Activated CD8-positive, alpha-beta T cell treated with anti-CD3 and anti-CD28 coated beads for 36 hours (primary cell): ENCODE measurements at regions not wholly inside any gene's neighbourhood (a gene's known extent, or its start where the extent isn't known, plus 50 kb on each side); places are given as distances from the start of the nearest gene placed in this dataset.

Experiments
- ATAC-seq: fragments of 200-7000 bp; cut with Tn5 transposase; one replicate; pipeline ENCODE4 v1.10.0; 2021; ENCODE audit warnings: mild to moderate bottlenecking, moderate library complexity
- CTCF ChIA-PET: fragments of 350-600 bp; sonication (Branson Sonifier 250); formaldehyde crosslinking; loops from one replicate; lab custom pipeline; 2021; ENCODE audit warnings: antibody characterized with exemption; lab: Charles Lee
- POLR2A ChIA-PET: fragments of 350-600 bp; sonication (Branson Sonifier 250); formaldehyde crosslinking; loops from one replicate; lab custom pipeline; 2021; ENCODE audit warnings: antibody characterized with exemption; lab: Charles Lee
- DNase-seq: peaks from one replicate; pipeline ENCODE4 v3.0.0-alpha.2; 2020
- H3K27ac Mint-ChIP-seq: one replicate; pipeline ENCODE4 v1.8.0; 2021; ENCODE audit warnings: mild to moderate bottlenecking, mixed read lengths
- H3K27me3 Mint-ChIP-seq: one replicate; pipeline ENCODE4 v1.8.0; 2021; ENCODE audit warnings: mixed read lengths
- H3K36me3 Mint-ChIP-seq: one replicate; pipeline ENCODE4 v1.8.0; 2021; ENCODE audit warnings: low read depth, mixed read lengths
- H3K4me1 Mint-ChIP-seq: one replicate; pipeline ENCODE4 v1.8.0; 2021; ENCODE audit warnings: low read depth, mixed read lengths
- H3K4me3 Mint-ChIP-seq: one replicate; pipeline ENCODE4 v1.8.0; 2021; ENCODE audit warnings: mild to moderate bottlenecking, moderate library complexity, mixed read lengths
- H3K9me3 Mint-ChIP-seq: one replicate; pipeline ENCODE4 v1.8.0; 2021; ENCODE audit warnings: mixed read lengths
- intact Hi-C: fragments of 100-400 bp; cut with micrococcal nuclease; formaldehyde crosslinking; loops from one replicate; pipeline ENCODE4 v1.10.0; 2022
- TF ChIP-seq, protein P1 (sequence below): fragments of 200-600 bp; IDR thresholded peaks from one replicate; pipeline ENCODE4 v1.8.0; 2022; ENCODE audit warnings: antibody characterized with exemption, mild to moderate bottlenecking

DNA sequence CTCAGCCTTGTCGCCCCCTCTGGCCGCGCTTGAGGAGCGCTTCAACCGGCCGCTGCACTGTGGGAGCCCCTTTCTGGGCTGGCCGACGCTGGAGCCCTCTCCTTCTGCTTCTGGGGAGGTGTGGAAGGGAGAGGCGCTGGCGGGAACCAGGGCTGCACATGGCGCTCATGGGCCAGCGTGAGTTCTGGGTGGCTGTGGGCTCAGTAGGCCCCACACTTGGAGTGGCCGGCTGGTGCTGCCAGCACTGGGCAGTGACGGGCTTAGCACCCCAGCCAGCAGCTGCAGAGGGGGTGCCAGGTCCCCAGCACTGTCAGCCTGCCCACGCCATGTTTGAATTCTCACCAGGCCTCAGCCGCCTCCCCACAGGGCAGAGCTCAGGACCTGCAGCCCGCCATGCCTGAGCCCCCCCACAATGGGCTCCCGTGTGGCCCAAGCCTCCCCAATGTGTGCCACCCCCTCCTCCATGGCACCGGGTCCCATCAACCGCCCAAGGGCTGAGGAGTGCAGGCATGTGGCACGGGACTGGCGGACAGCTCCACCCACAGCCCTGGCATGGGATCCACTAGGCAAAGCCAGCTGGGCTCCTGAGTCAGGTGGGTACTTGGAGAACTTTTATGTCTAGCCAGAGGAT lies 615.2 kb downstream of the TRIML1 start:
- POLR2A ChIA-PET: no interaction called here
- no peak overlapping the region for H3K27ac Mint-ChIP-seq
- no peaks in the 10 kb centered on the region for H3K27me3 Mint-ChIP-seq
- H3K4me3 Mint-ChIP-seq: no peak overlapping the region
- DNase-seq (no peak), ATAC-seq (no peak)
- TF ChIP-seq, protein P1, sequence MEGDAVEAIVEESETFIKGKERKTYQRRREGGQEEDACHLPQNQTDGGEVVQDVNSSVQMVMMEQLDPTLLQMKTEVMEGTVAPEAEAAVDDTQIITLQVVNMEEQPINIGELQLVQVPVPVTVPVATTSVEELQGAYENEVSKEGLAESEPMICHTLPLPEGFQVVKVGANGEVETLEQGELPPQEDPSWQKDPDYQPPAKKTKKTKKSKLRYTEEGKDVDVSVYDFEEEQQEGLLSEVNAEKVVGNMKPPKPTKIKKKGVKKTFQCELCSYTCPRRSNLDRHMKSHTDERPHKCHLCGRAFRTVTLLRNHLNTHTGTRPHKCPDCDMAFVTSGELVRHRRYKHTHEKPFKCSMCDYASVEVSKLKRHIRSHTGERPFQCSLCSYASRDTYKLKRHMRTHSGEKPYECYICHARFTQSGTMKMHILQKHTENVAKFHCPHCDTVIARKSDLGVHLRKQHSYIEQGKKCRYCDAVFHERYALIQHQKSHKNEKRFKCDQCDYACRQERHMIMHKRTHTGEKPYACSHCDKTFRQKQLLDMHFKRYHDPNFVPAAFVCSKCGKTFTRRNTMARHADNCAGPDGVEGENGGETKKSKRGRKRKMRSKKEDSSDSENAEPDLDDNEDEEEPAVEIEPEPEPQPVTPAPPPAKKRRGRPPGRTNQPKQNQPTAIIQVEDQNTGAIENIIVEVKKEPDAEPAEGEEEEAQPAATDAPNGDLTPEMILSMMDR: no peak
- CTCF ChIA-PET: no interaction called here
- peaks cover 19% of the 10 kb centered on the region for H3K9me3 Mint-ChIP-seq
- intact Hi-C loops: no loop called here
- no peaks in the 10 kb centered on the region for H3K4me1 Mint-ChIP-seq
- no peaks in the 10 kb centered on the region for H3K36me3 Mint-ChIP-seq

DNA sequence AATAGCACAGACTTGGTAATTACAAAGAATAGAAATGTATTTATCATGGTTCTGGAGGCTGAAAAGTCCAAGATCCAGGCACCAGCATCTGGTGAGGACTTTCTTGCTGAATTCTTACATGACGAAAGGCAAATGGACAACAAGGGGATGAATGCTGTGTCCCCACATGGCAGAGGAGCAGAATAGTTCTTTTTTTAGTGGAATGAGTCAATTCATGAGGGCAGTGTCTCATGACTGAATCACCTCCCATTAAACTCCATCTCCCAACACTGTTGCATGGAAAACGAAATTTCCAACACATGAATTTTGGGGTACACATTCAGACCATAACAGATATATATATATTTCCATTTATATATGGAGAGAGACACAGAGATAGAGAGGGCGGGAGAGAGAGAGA lies 628.3 kb downstream of the TRIML1 start:
- H3K9me3 Mint-ChIP-seq: peaks cover 21% of the 10 kb centered on the region

DNA sequence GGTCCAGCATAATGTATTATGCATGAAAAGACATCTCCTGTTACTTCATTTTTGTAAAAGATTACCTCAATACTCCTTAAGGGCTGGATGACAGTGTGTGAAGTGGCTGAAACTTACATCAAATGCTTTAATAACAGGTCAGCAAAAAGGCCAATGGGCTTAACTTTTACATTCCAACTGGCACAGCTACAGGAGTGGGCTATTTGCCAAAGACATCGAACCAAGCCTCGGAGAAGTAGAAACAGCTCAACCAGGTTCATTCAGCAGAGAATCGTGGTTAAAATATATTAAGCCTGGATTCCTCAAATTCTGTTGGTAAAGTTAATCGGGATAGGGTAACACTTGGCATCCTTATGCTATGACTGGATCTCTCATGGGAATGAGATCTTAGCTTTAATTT lies 639.7 kb downstream of the TRIML1 start:
- H3K27ac Mint-ChIP-seq: no peak overlapping the region
- ATAC-seq (no peak), DNase-seq (no peak)
- CTCF ChIA-PET: no interaction called here
- POLR2A ChIA-PET: no interaction called here
- TF ChIP-seq, protein P1: no peak
- no peaks in the 10 kb centered on the region for H3K4me1 Mint-ChIP-seq
- H3K9me3 Mint-ChIP-seq: peaks cover 7% of the 10 kb centered on the region
- intact Hi-C loops: no loop called here
- H3K27me3 Mint-ChIP-seq: no peaks in the 10 kb centered on the region
- H3K36me3 Mint-ChIP-seq: no peaks in the 10 kb centered on the region
- no peak overlapping the region for H3K4me3 Mint-ChIP-seq

More for the DNA sequence above, 628.3 kb downstream of the TRIML1 start:
- Mint-ChIP-seq H3K4me3 (no peak overlapping the region), H3K36me3 (no peaks in the 10 kb centered on the region), H3K27me3 (no peaks in the 10 kb centered on the region), H3K27ac (no peak overlapping the region), H3K4me1 (no peaks in the 10 kb centered on the region)
- ATAC-seq: no peak
- intact Hi-C loops: no loop called here
- CTCF ChIA-PET: no interaction called here
- DNase-seq: no peak
- TF ChIP-seq, protein P1: no peak
- POLR2A ChIA-PET: no interaction called here

DNA sequence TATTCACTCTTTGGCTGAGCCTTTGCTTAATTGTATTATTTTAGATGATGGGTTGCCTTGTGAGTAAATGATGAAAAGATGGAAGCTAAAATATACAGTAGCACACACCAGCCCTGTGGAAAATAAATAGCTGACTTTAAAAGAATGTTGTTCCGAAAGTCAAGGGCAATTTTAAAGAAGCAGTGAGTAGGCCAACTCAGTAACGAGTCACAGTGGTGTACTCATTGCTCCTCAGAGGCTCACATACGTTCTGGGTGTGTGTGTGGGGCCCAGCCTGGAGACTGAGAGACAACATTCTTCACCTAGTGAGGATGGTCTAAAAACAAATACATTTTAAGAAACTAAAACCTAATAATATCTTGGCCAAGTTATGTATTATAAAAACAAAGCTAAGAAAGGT lies 640.3 kb downstream of the TRIML1 start:
- no peaks in the 10 kb centered on the region for H3K4me1 Mint-ChIP-seq
- intact Hi-C loops: no loop called here
- ChIA-PET POLR2A (no interaction called here), CTCF (no interaction called here)
- H3K27me3 Mint-ChIP-seq: no peaks in the 10 kb centered on the region
- H3K36me3 Mint-ChIP-seq: no peaks in the 10 kb centered on the region
- no peak for DNase-seq
- no peak for ATAC-seq
- no peak overlapping the region for H3K4me3 Mint-ChIP-seq
- no peak overlapping the region for H3K27ac Mint-ChIP-seq
- TF ChIP-seq, protein P1: no peak
- peaks cover 7% of the 10 kb centered on the region for H3K9me3 Mint-ChIP-seq

DNA sequence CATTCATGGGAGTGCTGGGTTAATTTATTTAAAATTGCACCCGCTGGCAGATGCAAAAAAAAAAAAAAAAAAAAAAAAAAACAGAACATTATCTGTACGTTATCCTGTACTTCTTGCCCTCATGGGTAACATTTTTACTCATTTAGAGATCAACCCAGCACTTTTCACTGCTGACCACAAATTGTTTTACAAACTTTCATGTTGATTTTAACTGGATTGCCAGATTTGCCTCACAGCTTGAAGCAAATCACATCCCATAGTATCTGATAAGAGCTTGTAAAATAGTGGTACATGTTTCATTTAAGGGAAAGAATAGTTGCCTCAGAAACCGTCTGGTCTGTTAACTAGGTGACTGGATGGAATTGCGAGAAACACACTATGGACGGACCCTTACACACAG lies 640.8 kb downstream of the TRIML1 start:
- Mint-ChIP-seq H3K4me3 (no peak overlapping the region), H3K4me1 (no peaks in the 10 kb centered on the region), H3K9me3 (peaks cover 3% of the 10 kb centered on the region), H3K27ac (no peak overlapping the region), H3K36me3 (no peaks in the 10 kb centered on the region), H3K27me3 (no peaks in the 10 kb centered on the region)
- TF ChIP-seq, protein P1: no peak
- intact Hi-C loops: no loop called here
- DNase-seq (no peak), ATAC-seq (no peak)
- CTCF ChIA-PET: no interaction called here
- POLR2A ChIA-PET: no interaction called here
